Mesendoderm (in vitro differentiated cells): ENCODE measurements at regions not wholly inside any gene's neighbourhood (a gene's known extent, or its start where the extent isn't known, plus 50 kb on each side); places are given as distances from the start of the nearest gene placed in this dataset.

Source experiments
- DNase-seq: peaks from one replicate; pipeline ENCODE4 v3.0.0; 2013
- H2AK5ac ChIP-seq: 2 replicates; pipeline ENCODE4 v1.6.1; 2013; ENCODE audit warnings: low read length, inconsistent platforms
- H2BK120ac ChIP-seq: 2 replicates; pipeline ENCODE4 v1.6.1; 2013; ENCODE audit warnings: low read depth, mild to moderate bottlenecking, low read length, moderate library complexity, mixed read lengths
- H2BK15ac ChIP-seq: replicated peaks from 2 replicates; pipeline ENCODE4 v1.6.1; 2013; ENCODE audit warnings: low read depth, mild to moderate bottlenecking, moderate library complexity
- H2BK5ac ChIP-seq: 2 replicates; pipeline ENCODE4 v1.6.1; 2013; ENCODE audit warnings: low read length, inconsistent platforms
- H3K18ac ChIP-seq: 2 replicates; pipeline ENCODE4 v1.6.1; 2013; ENCODE audit warnings: mild to moderate bottlenecking, low read length, mixed read lengths
- H3K23ac ChIP-seq: one replicate; pipeline ENCODE4 v1.6.1; 2013; ENCODE audit warnings: low read length
- H3K27ac ChIP-seq: 2 replicates; pipeline ENCODE4 v1.5.1; 2013; ENCODE audit warnings: low read depth, mild to moderate bottlenecking, inconsistent platforms, low read length, moderate library complexity
- H3K27me3 ChIP-seq: 2 replicates; pipeline ENCODE4 v1.6.1; 2013; ENCODE audit warnings: low read length, control low read depth, mild to moderate bottlenecking, inconsistent platforms; ENCODE audit not compliant: insufficient read depth, poor library complexity
- H3K36me3 ChIP-seq: 2 replicates; pipeline ENCODE4 v1.6.1; 2013; ENCODE audit warnings: low read length, inconsistent platforms; ENCODE audit not compliant: control insufficient read depth, insufficient read depth
- H3K4ac ChIP-seq: one replicate; pipeline ENCODE4 v1.6.1; 2013; ENCODE audit warnings: low read depth, mild to moderate bottlenecking, low read length, moderate library complexity
- H3K4me1 ChIP-seq: 2 replicates; pipeline ENCODE4 v1.6.1; 2013; ENCODE audit warnings: low read depth, low read length, inconsistent platforms; ENCODE audit not compliant: control insufficient read depth
- H3K4me2 ChIP-seq: 2 replicates; pipeline ENCODE4 v1.6.1; 2013; ENCODE audit warnings: low read length
- H3K4me3 ChIP-seq: 2 replicates; pipeline ENCODE4 v1.5.1; 2013; ENCODE audit warnings: mild to moderate bottlenecking, low read length
- H3K56ac ChIP-seq: one replicate; pipeline ENCODE4 v1.6.1; 2013; ENCODE audit warnings: low read length
- H3K79me1 ChIP-seq: 2 replicates; pipeline ENCODE4 v1.6.1; 2013; ENCODE audit warnings: low read length, inconsistent platforms
- H3K79me2 ChIP-seq: 2 replicates; pipeline ENCODE4 v1.6.1; 2013; ENCODE audit warnings: mild to moderate bottlenecking, low read length; ENCODE audit not compliant: control insufficient read depth, insufficient read depth
- H3K9ac ChIP-seq: 2 replicates; pipeline ENCODE4 v1.6.1; 2013; ENCODE audit warnings: low read length, inconsistent platforms
- H4K5ac ChIP-seq: one replicate; pipeline ENCODE4 v1.6.1; 2013; ENCODE audit warnings: low read length
- H4K8ac ChIP-seq: one replicate; pipeline ENCODE4 v1.6.1; 2013; ENCODE audit warnings: low read depth, mild to moderate bottlenecking, control low read depth, low read length, moderate library complexity
- WGBS: extraction: QIAGEN DNeasy Blood & Tissue Kit; methylation state at CpG from one replicate; pipeline ENCODE4 v1.1.7; 2013; ENCODE audit warnings: low lambda C conversion rate, missing lambda C conversion rate; ENCODE audit not compliant: insufficient coverage; ENCODE audit errors: extremely low coverage; 5-methylcytosine and 5-hydroxymethylcytosine counted together

DNA sequence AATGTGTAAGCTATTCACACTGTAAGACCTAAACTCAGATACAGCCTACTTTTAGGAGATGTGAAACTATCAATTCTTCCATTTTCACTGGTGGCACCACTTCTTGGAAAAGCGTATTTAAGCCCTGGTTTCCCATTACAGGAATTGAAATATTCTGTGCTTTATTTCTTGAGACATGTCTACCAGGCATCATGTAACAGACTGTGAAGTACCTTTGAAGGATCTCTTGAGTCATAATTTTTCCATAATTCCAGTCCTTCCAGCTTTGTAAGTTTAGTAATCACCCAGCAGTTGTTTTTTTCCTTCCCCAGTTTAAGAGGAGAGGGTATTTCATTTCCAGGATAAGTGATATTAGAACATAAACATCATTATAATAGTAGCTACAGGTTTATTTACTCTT is 186.0 kb upstream of the PRPS1L1 start:
- Histone ChIP-seq H3K23ac (no peak overlapping the region), H3K4ac (no peak overlapping the region), H3K79me2 (no peaks in the 10 kb centered on the region), H3K27ac (no peak overlapping the region), H3K9ac (no peak overlapping the region), H4K5ac (no peak overlapping the region), H3K18ac (no peak overlapping the region), H4K8ac (no peak overlapping the region), H2BK5ac (no peak overlapping the region), H3K4me3 (no peak overlapping the region), H3K56ac (no peak overlapping the region), H3K36me3 (no peaks in the 10 kb centered on the region), H3K4me1 (no peaks in the 10 kb centered on the region), H3K4me2 (no peak overlapping the region), H3K27me3 (no peaks in the 10 kb centered on the region), H2BK120ac (no peak overlapping the region), H2BK15ac (no peak overlapping the region), H2AK5ac (no peak overlapping the region), H3K79me1 (no peaks in the 10 kb centered on the region)
- no CpG with 5 or more reads among the region's 1 CpG for WGBS
- DNase-seq = no peak

DNA sequence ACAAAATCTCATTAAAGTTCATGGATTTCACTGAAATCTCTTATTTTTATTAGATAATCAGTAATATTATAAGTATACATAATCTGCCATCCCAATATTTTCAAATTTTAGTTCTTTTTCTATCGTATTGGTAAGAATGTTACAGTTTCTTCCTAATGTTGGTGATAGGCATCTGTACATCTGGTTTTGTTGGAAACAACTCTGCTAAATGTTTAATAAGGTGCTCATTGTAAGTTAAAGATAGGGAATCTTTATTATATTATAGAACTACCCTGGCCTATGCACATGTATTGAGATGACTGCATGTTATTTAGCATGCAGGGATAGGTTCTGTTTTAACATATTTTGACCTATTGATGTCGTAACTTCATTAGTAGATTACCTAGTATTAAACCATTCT is 188.6 kb upstream of the PRPS1L1 start:
- no peak overlapping the region for H3K9ac ChIP-seq
- no peaks in the 10 kb centered on the region for H3K79me2 ChIP-seq
- H2BK5ac ChIP-seq = no peak overlapping the region
- H2BK15ac ChIP-seq = no peak overlapping the region
- no peaks in the 10 kb centered on the region for H3K4me1 ChIP-seq
- H3K79me1 ChIP-seq = no peaks in the 10 kb centered on the region
- no CpG with 5 or more reads among the region's 2 CpGs for WGBS
- no peaks in the 10 kb centered on the region for H3K27me3 ChIP-seq
- H3K36me3 ChIP-seq = no peaks in the 10 kb centered on the region
- H3K4me3 ChIP-seq = no peak overlapping the region
- H3K18ac ChIP-seq = no peak overlapping the region
- no peak overlapping the region for H2AK5ac ChIP-seq
- no peak overlapping the region for H3K23ac ChIP-seq
- no peak overlapping the region for H3K56ac ChIP-seq
- H2BK120ac ChIP-seq = no peak overlapping the region
- H3K4ac ChIP-seq = no peak overlapping the region
- no peak for DNase-seq
- H4K8ac ChIP-seq = no peak overlapping the region
- no peak overlapping the region for H3K27ac ChIP-seq
- no peak overlapping the region for H4K5ac ChIP-seq
- H3K4me2 ChIP-seq = no peak overlapping the region

DNA sequence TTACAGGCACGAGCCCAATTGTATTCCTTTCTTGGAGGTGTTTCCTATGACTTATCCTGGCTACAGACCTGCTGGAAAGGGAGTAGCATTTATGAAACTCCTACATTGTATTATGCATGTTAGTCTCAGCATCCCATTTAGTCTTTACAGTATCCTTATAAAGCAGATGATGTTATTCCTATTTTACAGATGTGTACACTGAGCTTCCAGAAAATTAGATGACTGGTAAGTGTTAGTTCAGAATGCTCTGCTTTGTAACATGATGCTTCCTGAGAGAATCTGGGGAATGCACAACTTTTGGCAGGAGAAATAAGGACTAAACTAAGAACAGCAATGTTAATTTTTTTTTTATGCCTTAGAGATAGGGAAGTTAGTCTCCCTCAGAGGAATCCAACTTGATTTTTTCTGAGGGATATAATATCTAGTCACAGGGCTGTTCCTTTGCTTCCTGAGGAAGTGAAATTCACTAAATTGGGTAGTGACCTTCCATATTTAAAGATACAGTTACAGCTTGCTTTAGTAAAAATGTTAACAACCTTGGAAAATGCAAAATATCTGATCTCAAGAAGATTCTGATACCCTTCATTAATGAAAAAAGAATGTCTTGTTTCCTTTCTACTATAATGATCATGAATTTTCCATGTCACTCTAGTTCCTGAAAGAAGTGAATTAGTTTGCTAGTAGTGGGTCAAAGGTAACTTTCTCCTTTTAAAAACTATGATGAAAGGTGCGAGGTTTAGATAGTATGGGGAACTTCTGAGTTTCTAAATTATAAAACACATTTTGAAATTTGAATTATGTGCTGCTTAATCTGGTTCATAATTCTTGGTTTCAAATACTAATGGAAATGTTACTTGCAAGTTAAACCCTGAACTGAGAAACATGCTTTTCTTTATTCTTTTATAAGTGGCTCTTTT is 194.0 kb upstream of the PRPS1L1 start:
- Histone ChIP-seq H2BK15ac (no peak overlapping the region), H3K4me1 (no peaks in the 10 kb centered on the region), H3K27ac (no peak overlapping the region), H2BK5ac (no peak overlapping the region), H3K79me1 (no peaks in the 10 kb centered on the region), H3K36me3 (no peaks in the 10 kb centered on the region), H3K4ac (no peak overlapping the region), H3K23ac (no peak overlapping the region), H2AK5ac (no peak overlapping the region), H3K4me2 (no peak overlapping the region), H3K18ac (no peak overlapping the region), H4K5ac (no peak overlapping the region), H3K9ac (no peak overlapping the region), H4K8ac (no peak overlapping the region), H3K56ac (no peak overlapping the region), H3K79me2 (no peaks in the 10 kb centered on the region), H2BK120ac (no peak overlapping the region), H3K4me3 (no peak overlapping the region), H3K27me3 (no peaks in the 10 kb centered on the region)
- no CpG with 5 or more reads among the region's 2 CpGs for WGBS
- no peak for DNase-seq

DNA sequence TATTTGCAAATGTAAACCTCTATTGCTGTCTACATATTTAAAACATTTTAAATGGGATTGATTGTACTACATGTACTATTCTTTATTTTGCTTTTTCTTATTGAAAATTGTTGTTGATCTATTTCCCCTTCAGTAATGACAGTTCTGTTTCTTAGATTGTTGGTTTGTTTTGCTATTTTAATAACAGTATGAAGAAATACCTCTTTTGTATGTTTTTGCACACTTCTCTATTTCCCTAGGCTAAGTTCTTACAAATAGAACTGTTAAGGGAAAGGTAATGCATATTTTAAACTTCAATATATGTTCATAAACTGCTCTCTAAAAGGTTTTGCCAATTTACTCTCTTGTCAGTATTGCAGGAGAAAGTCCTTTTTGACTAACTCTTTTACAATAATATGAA is 195.0 kb upstream of the PRPS1L1 start:
- Histone ChIP-seq H3K18ac (no peak overlapping the region), H3K4me2 (no peak overlapping the region), H3K79me1 (no peaks in the 10 kb centered on the region), H3K56ac (no peak overlapping the region), H3K36me3 (no peaks in the 10 kb centered on the region), H3K27ac (no peak overlapping the region), H2BK120ac (no peak overlapping the region), H4K8ac (no peak overlapping the region), H3K4ac (no peak overlapping the region), H3K79me2 (no peaks in the 10 kb centered on the region), H4K5ac (no peak overlapping the region), H3K4me3 (no peak overlapping the region), H3K9ac (no peak overlapping the region), H2BK5ac (no peak overlapping the region), H2BK15ac (no peak overlapping the region), H3K23ac (no peak overlapping the region), H3K27me3 (no peaks in the 10 kb centered on the region), H2AK5ac (no peak overlapping the region), H3K4me1 (no peaks in the 10 kb centered on the region)
- no peak for DNase-seq

DNA sequence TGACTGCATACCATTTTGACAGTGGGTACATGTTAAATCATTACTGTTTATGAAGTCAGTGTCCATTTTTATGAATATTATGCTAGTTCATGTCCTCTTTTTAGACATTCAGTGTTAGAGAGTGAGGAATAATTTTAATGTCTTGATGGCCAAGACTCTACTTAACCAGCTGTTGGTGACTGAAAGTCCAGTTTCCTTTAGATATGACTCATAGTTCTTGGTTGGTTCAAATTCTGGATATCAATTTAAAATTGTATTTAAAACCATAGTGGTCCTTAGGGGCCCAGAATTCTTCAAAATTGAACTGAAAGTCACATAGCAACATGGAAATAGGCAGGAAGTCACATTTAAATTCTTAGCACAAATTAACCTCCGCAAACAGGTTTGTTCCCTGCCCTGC is 196.5 kb upstream of the PRPS1L1 start:
- Histone ChIP-seq H4K8ac (no peak overlapping the region), H3K4ac (no peak overlapping the region), H3K56ac (no peak overlapping the region), H4K5ac (no peak overlapping the region), H2AK5ac (no peak overlapping the region), H3K4me2 (no peak overlapping the region), H3K18ac (no peak overlapping the region), H3K27ac (no peak overlapping the region), H3K23ac (no peak overlapping the region), H3K36me3 (no peaks in the 10 kb centered on the region), H2BK5ac (no peak overlapping the region), H3K79me2 (no peaks in the 10 kb centered on the region), H3K9ac (no peak overlapping the region), H3K79me1 (no peaks in the 10 kb centered on the region), H3K4me3 (no peak overlapping the region), H2BK15ac (no peak overlapping the region), H3K27me3 (no peaks in the 10 kb centered on the region), H2BK120ac (no peak overlapping the region), H3K4me1 (no peaks in the 10 kb centered on the region)
- no peak for DNase-seq
- WGBS = no CpG with 5 or more reads among the region's 1 CpG

DNA sequence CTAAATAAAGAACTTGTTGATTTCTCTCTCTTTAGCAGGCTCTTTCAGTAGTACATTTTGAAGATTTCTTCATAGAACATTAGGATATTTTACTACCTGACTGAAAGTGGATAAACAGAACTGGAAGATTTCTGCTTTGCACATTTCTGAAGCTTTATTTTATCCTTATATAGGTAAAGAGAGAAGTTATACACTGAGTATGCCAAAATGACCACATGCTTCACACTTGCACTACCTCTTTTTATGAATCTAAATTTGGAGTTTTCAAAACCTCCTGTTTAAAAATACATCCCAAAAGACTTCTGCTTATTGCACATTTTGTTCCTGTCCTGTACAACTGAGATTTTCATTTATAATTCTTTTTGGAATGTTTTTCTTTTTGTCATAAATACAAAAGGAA is 197.4 kb upstream of the PRPS1L1 start:
- Histone ChIP-seq H3K79me1 (no peaks in the 10 kb centered on the region), H2BK120ac (no peak overlapping the region), H3K4me1 (no peaks in the 10 kb centered on the region), H3K9ac (no peak overlapping the region), H3K18ac (no peak overlapping the region), H3K4ac (no peak overlapping the region), H4K8ac (no peak overlapping the region), H2AK5ac (no peak overlapping the region), H3K36me3 (no peaks in the 10 kb centered on the region), H4K5ac (no peak overlapping the region), H2BK5ac (no peak overlapping the region), H3K4me3 (no peak overlapping the region), H3K79me2 (no peaks in the 10 kb centered on the region), H3K27ac (no peak overlapping the region), H3K4me2 (no peak overlapping the region), H2BK15ac (no peak overlapping the region), H3K27me3 (no peaks in the 10 kb centered on the region), H3K23ac (no peak overlapping the region), H3K56ac (no peak overlapping the region)
- DNase-seq = no peak
